Upper lobe of left lung (tissue), 4 donors: ENCODE measurements at regions not wholly inside any gene's neighbourhood (a gene's known extent, or its start where the extent isn't known, plus 50 kb on each side); places are given as distances from the start of the nearest gene placed in this dataset.

ENCODE experiments used
- CTCF ChIP-seq, 6 experiments: fragments of 450-650 bp in 4 of 6; fragments of 200-600 bp in 2 of 6; sonication (generic) in 2 of 6; IDR thresholded peaks; one replicate each; pipeline ENCODE4 v1.5.1; 2016 to 2019; ENCODE audit warnings: antibody characterized with exemption in 6 of 6
- POLR2AphosphoS5 ChIP-seq, 2 donors: sonication (generic); formaldehyde crosslinking; IDR thresholded peaks; one replicate each; pipeline ENCODE4 v1.5.1; 2017; ENCODE audit warnings: antibody characterized with exemption in 2 of 2

- TF ChIP-seq CTCF (IDR thresholded peaks at IDR 0.05) (no peak), POLR2AphosphoS5 (IDR thresholded peaks at IDR 0.05) (no peak)
Observed at GRCh38 chr15:98062869-98063268, 102.4 kb downstream of the ARRDC4 start.
